IPS DF 19.7 (cell line): ENCODE measurements at regions not wholly inside any gene's neighbourhood (a gene's known extent, or its start where the extent isn't known, plus 50 kb on each side); places are given as distances from the start of the nearest gene placed in this dataset.
"Not testable (repeated sequence)": the region's sequence is repeated elsewhere in the genome, so short reads cannot be mapped to it uniquely, and the experiment has no call there.

Source experiments
- DNase-seq: peaks from one replicate; pipeline ENCODE4 v3.0.0-alpha.2; 2013; ENCODE audit warnings: low read depth, low spot score

GRCh38 chr5:18789218-18789998 lies 1155.1 kb downstream of the TAF11L14 start:
- no peak for DNase-seq

- no peak for DNase-seq
Measured at GRCh38 chr5:18792145-18792544, 1157.9 kb downstream of the TAF11L14 start.

GRCh38 chr5:18797222-18797621 lies 1163.0 kb downstream of the TAF11L14 start:
- DNase-seq, result peak; percentile 17

- DNase-seq, result peak; percentile 91
Measured at GRCh38 chr5:18798058-18798457, 1163.8 kb downstream of the TAF11L14 start.

GRCh38 chr5:18799482-18800128 lies 1165.3 kb downstream of the TAF11L14 start:
- DNase-seq, result no peak

- DNase-seq, result no peak
Measured at GRCh38 chr5:18800293-18801025, 1166.2 kb downstream of the TAF11L14 start.

GRCh38 chr5:18801413-18801812 lies 1167.2 kb downstream of the TAF11L14 start:
- not testable (repeated sequence) for DNase-seq

- no peak for DNase-seq
Measured at GRCh38 chr5:18802336-18802735, 1168.1 kb downstream of the TAF11L14 start.

- no peak for DNase-seq
Measured at GRCh38 chr5:18805376-18805775, 1171.1 kb downstream of the TAF11L14 start.

GRCh38 chr5:18807256-18808149 lies 1173.2 kb downstream of the TAF11L14 start:
- DNase-seq, result no peak

GRCh38 chr5:18811661-18812060 lies 1176.3 kb downstream of the CDH18 start:
- no peak for DNase-seq

- DNase-seq, result no peak
Measured at GRCh38 chr5:18828351-18828750, 1159.6 kb downstream of the CDH18 start.

- DNase-seq, result no peak
Measured at GRCh38 chr5:18829539-18829938, 1158.5 kb downstream of the CDH18 start.

- peak; percentile 38 for DNase-seq
Measured at GRCh38 chr5:18850216-18850615, 1137.8 kb downstream of the CDH18 start.

GRCh38 chr5:18872978-18873377 lies 1115.0 kb downstream of the CDH18 start:
- no peak for DNase-seq

GRCh38 chr5:18876565-18876964 lies 1111.4 kb downstream of the CDH18 start:
- no peak for DNase-seq

GRCh38 chr5:18881615-18882014 lies 1106.4 kb downstream of the CDH18 start:
- DNase-seq, result no peak

- DNase-seq, result no peak
Measured at GRCh38 chr5:18882154-18882553, 1105.8 kb downstream of the CDH18 start.

- no peak for DNase-seq
Measured at GRCh38 chr5:18888821-18889220, 1099.2 kb downstream of the CDH18 start.

- no peak for DNase-seq
Measured at GRCh38 chr5:18900644-18901043, 1087.4 kb downstream of the CDH18 start.

GRCh38 chr5:18920966-18921365 lies 1067.0 kb downstream of the CDH18 start:
- no peak for DNase-seq
